ENCODE measurements at regions not wholly inside any gene's neighbourhood (a gene's known extent, or its start where the extent isn't known, plus 50 kb on each side); places are given as distances from the start of the nearest gene placed in this dataset.

- DNase-seq (ENCODE audit: low spot score): no peak
Observed at GRCh38 chr6:91704531-91704930, 1117.7 kb upstream of the MAP3K7 start.

- DNase-seq (ENCODE audit: low spot score): no peak
Observed at GRCh38 chr6:91697010-91697695, 1110.3 kb upstream of the MAP3K7 start.

- no peak for DNase-seq (ENCODE audit: low spot score)
Observed at GRCh38 chr6:91695221-91695620, 1108.3 kb upstream of the MAP3K7 start.

GRCh38 chr6:91694016-91694654, 1107.3 kb upstream of the MAP3K7 start:
- no peak for DNase-seq (ENCODE audit: low spot score)

GRCh38 chr6:91691449-91691848, 1104.6 kb upstream of the MAP3K7 start:
- DNase-seq (ENCODE audit: low spot score): no peak

- DNase-seq (ENCODE audit: low spot score): no peak
Observed at GRCh38 chr6:91683240-91683639, 1096.4 kb upstream of the MAP3K7 start.

GRCh38 chr6:91681296-91681695, 1094.4 kb upstream of the MAP3K7 start:
- no peak for DNase-seq (ENCODE audit: low spot score)

- DNase-seq (ENCODE audit: low spot score): no peak
Observed at GRCh38 chr6:91678679-91679446, 1092.0 kb upstream of the MAP3K7 start.

- DNase-seq (ENCODE audit: low spot score): no peak
Observed at GRCh38 chr6:91672201-91672600, 1085.3 kb upstream of the MAP3K7 start.

- DNase-seq (ENCODE audit: low spot score): no peak
Observed at GRCh38 chr6:91669871-91670268, 1083.0 kb upstream of the MAP3K7 start.

- DNase-seq (ENCODE audit: low spot score): no peak
Observed at GRCh38 chr6:91669154-91669870, 1082.4 kb upstream of the MAP3K7 start.

- DNase-seq (ENCODE audit: low spot score): no peak
Observed at GRCh38 chr6:91667596-91667995, 1080.7 kb upstream of the MAP3K7 start.

- DNase-seq (ENCODE audit: low spot score): no peak
Observed at GRCh38 chr6:91664327-91664959, 1077.6 kb upstream of the MAP3K7 start.

- no peak for DNase-seq (ENCODE audit: low spot score)
Observed at GRCh38 chr6:91660893-91661292, 1074.0 kb upstream of the MAP3K7 start.

GRCh38 chr6:91659891-91660290, 1073.0 kb upstream of the MAP3K7 start:
- no peak for DNase-seq (ENCODE audit: low spot score)

GRCh38 chr6:91654793-91655192, 1067.9 kb upstream of the MAP3K7 start:
- no peak for DNase-seq (ENCODE audit: low spot score)

GRCh38 chr6:91654357-91654756, 1067.5 kb upstream of the MAP3K7 start:
- no peak for DNase-seq (ENCODE audit: low spot score)

- DNase-seq (ENCODE audit: low spot score): no peak
Observed at GRCh38 chr6:91653895-91654294, 1067.0 kb upstream of the MAP3K7 start.

- DNase-seq (ENCODE audit: low spot score): no peak
Observed at GRCh38 chr6:91653076-91653723, 1066.3 kb upstream of the MAP3K7 start.

GRCh38 chr6:91646649-91647048, 1059.8 kb upstream of the MAP3K7 start:
- DNase-seq (ENCODE audit: low spot score): no peak

GRCh38 chr6:91645811-91646210, 1058.9 kb upstream of the MAP3K7 start:
- no peak for DNase-seq (ENCODE audit: low spot score)

GRCh38 chr6:91637217-91637616, 1050.3 kb upstream of the MAP3K7 start:
- no peak for DNase-seq (ENCODE audit: low spot score)

Measured in ecto neural progenitor cell (in vitro differentiated cells).